ENCODE measurements at regions not wholly inside any gene's neighbourhood (a gene's known extent, or its start where the extent isn't known, plus 50 kb on each side); places are given as distances from the start of the nearest gene placed in this dataset.

DNA sequence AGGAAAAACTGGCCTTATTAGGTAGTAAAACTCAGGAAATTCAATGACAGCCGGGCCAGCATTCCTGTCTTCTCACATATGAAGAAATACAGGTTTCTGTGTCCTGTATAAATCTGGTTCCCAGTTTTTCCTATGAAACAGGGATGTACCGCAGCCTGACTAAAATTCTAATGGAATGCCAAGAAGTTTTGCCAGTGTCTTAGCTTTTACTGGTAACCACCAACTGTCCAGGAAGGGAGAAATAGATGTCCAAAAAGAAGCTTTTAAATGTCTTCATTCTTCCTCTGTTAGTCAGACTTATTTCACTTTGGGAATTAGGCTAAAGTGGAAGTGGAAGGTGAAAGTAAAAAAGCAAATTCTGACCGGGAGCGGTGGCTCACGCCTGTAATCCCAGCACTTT lies 108.0 kb upstream of the TBL1X start:
- Histone ChIP-seq H3K79me2 (ENCODE audit: insufficient read depth, low read length) (no peaks in the 10 kb centered on the region), H3K9me3 (ENCODE audit: low read length) (no peaks in the 10 kb centered on the region), H3K36me3 (ENCODE audit: insufficient read depth, low read length) (no peaks in the 10 kb centered on the region), H3F3A (ENCODE audit: insufficient read depth, low read length) (0 out of 2 replicates have a peak, but pooled peaks cover 6% of the 10 kb centered on the region), H3K9ac (ENCODE audit: low read length) (no peak overlapping the region), H3K27ac (ENCODE audit: low read depth, low read length, poor library complexity, severe bottlenecking) (no peak overlapping the region), H4K20me1 (ENCODE audit: insufficient read depth, low read length) (no peaks in the 10 kb centered on the region), H3K4me3 (ENCODE audit: low read depth, low read length, poor library complexity, severe bottlenecking) (no peak overlapping the region), H3K27me3 (ENCODE audit: insufficient read depth, low read length) (no peaks in the 10 kb centered on the region), H3K9me2 (ENCODE audit: low read depth, low read length) (no peaks in the 10 kb centered on the region), H3K4me1 (ENCODE audit: insufficient read depth, low read length, severe bottlenecking) (peaks cover 15% of the 10 kb centered on the region), H2AFZ (ENCODE audit: low read length) (no peak overlapping the region), H3K4me2 (ENCODE audit: low read length) (no peak overlapping the region)
- TF ChIP-seq CTCF (IDR thresholded peaks at IDR 0.05; ENCODE audit: low read length) (no peak), EZH2 (IDR thresholded peaks at IDR 0.05; ENCODE audit: borderline replicate concordance, low read length) (no peak)

- H3K4me3 ChIP-seq (ENCODE audit: low read depth, low read length, poor library complexity, severe bottlenecking) = no peak overlapping the region
- H4K20me1 ChIP-seq (ENCODE audit: insufficient read depth, low read length) = no peaks in the 10 kb centered on the region
- H2AFZ ChIP-seq (ENCODE audit: low read length) = no peak overlapping the region
- H3K27me3 ChIP-seq (ENCODE audit: insufficient read depth, low read length) = no peaks in the 10 kb centered on the region
- no peaks in the 10 kb centered on the region for H3K9me3 ChIP-seq (ENCODE audit: low read length)
- H3K27ac ChIP-seq (ENCODE audit: low read depth, low read length, poor library complexity, severe bottlenecking) = no peak overlapping the region
- H3K4me1 ChIP-seq (ENCODE audit: insufficient read depth, low read length, severe bottlenecking) = peaks cover 8% of the 10 kb centered on the region
- no peaks in the 10 kb centered on the region for H3F3A ChIP-seq (ENCODE audit: insufficient read depth, low read length)
- no peak overlapping the region for H3K9ac ChIP-seq (ENCODE audit: low read length)
- H3K9me2 ChIP-seq (ENCODE audit: low read depth, low read length) = no peaks in the 10 kb centered on the region
- no peak overlapping the region for H3K4me2 ChIP-seq (ENCODE audit: low read length)
- H3K79me2 ChIP-seq (ENCODE audit: insufficient read depth, low read length) = no peaks in the 10 kb centered on the region
- TF ChIP-seq CTCF (IDR thresholded peaks at IDR 0.05; ENCODE audit: low read length) (no peak), EZH2 (IDR thresholded peaks at IDR 0.05; ENCODE audit: borderline replicate concordance, low read length) (no peak)
- H3K36me3 ChIP-seq (ENCODE audit: insufficient read depth, low read length) = no peaks in the 10 kb centered on the region
Observed at GRCh38 chrX:9357518-9358114, 107.2 kb upstream of the TBL1X start.

- no peaks in the 10 kb centered on the region for H3K79me2 ChIP-seq (ENCODE audit: insufficient read depth, low read length)
- H3K27me3 ChIP-seq (ENCODE audit: insufficient read depth, low read length) = no peaks in the 10 kb centered on the region
- H4K20me1 ChIP-seq (ENCODE audit: insufficient read depth, low read length) = no peaks in the 10 kb centered on the region
- no peaks in the 10 kb centered on the region for H3K9me2 ChIP-seq (ENCODE audit: low read depth, low read length)
- no peaks in the 10 kb centered on the region; the same call in 1 of the 2 replicates for H3K36me3 ChIP-seq (ENCODE audit: insufficient read depth, low read length)
- H3F3A ChIP-seq (ENCODE audit: insufficient read depth, low read length) = no peaks in the 10 kb centered on the region
- H3K4me3 ChIP-seq (ENCODE audit: low read depth, low read length, poor library complexity, severe bottlenecking) = no peak overlapping the region
- no peak overlapping the region for H3K9ac ChIP-seq (ENCODE audit: low read length)
- no peaks in the 10 kb centered on the region for H3K4me1 ChIP-seq (ENCODE audit: insufficient read depth, low read length, severe bottlenecking)
- H2AFZ ChIP-seq (ENCODE audit: low read length) = no peak overlapping the region
- TF ChIP-seq CTCF (IDR thresholded peaks at IDR 0.05; ENCODE audit: low read length) (no peak), EZH2 (IDR thresholded peaks at IDR 0.05; ENCODE audit: borderline replicate concordance, low read length) (no peak)
- no peak overlapping the region for H3K4me2 ChIP-seq (ENCODE audit: low read length)
- no peaks in the 10 kb centered on the region for H3K9me3 ChIP-seq (ENCODE audit: low read length)
- H3K27ac ChIP-seq (ENCODE audit: low read depth, low read length, poor library complexity, severe bottlenecking) = no peak overlapping the region
Observed at GRCh38 chrX:9362363-9362928, 102.4 kb upstream of the TBL1X start.

Data from OCI-LY1 (cell line).